ENCODE measurements at regions not wholly inside any gene's neighbourhood (a gene's known extent, or its start where the extent isn't known, plus 50 kb on each side); places are given as distances from the start of the nearest gene placed in this dataset.

DNA sequence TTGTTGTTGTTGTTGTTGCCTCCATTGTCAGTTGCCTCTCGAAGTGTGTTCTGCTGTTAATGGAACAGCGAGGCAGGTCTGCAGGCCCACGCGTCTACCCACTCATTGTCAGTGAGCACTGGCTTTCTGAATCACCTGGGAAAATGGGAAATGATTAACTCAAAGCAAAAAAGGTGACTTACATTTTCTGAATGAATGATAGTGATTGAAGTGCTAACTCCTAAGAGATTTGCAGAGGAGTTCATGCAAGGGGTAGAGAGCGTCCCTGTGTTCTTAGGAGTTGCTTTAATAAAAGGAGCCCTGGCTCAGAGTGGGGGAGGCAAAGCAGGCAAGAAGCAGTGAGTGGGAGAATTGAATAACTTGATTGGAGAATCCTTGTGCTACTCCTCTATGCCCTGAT is 177.6 kb downstream of the CAND1 start:
- TF ChIP-seq EZH2 (IDR thresholded peaks at IDR 0.05; ENCODE audit: borderline replicate concordance, low read depth, low read length, poor library complexity, severe bottlenecking) (no peak), CTCF (conservative IDR thresholded peaks at IDR 0.05; ENCODE audit: low read depth, low read length) (no peak)
- H3K4me1 ChIP-seq (ENCODE audit: insufficient read depth, low read length, poor library complexity, severe bottlenecking) = no peaks in the 10 kb centered on the region
- intact Hi-C loops (cut with micrococcal nuclease; ENCODE audit: unreplicated experiment) = loop anchor here (10.0 kb wide), 1 partner anchor 198 kb away; the partner anchor contains the start of gene DYRK2
- H3K36me3 ChIP-seq (ENCODE audit: insufficient read depth, low read length, poor library complexity, severe bottlenecking) = no peaks in the 10 kb centered on the region
- DNase-seq (ENCODE audit: low spot score) = no peak
- ChIA-PET POLR2A (ENCODE audit: low non-redundant PET) (no interaction called here), CTCF (no interaction called here)
- no peaks in the 10 kb centered on the region for H3K27me3 ChIP-seq (replicated peaks; ENCODE audit: insufficient read depth, low read depth, low read length, poor library complexity)
- no peaks in the 10 kb centered on the region for H3K9me3 ChIP-seq (ENCODE audit: low read depth, low read length, poor library complexity, severe bottlenecking)
- no peak overlapping the region for H3K27ac ChIP-seq (ENCODE audit: low read depth, low read length, poor library complexity, severe bottlenecking)
- no peak overlapping the region for H3K4me3 ChIP-seq (ENCODE audit: low read depth, low read length, poor library complexity, severe bottlenecking)
- no TSS peak for BruUV-seq (replicated peaks)

- no peaks in the 10 kb centered on the region for H3K36me3 ChIP-seq (ENCODE audit: insufficient read depth, low read length, poor library complexity, severe bottlenecking)
- H3K9me3 ChIP-seq (ENCODE audit: low read depth, low read length, poor library complexity, severe bottlenecking) = no peaks in the 10 kb centered on the region
- intact Hi-C loops (cut with micrococcal nuclease; ENCODE audit: unreplicated experiment) = loop anchor here (10.0 kb wide), 1 partner anchor 198 kb away; the partner anchor contains the start of gene DYRK2
- TF ChIP-seq CTCF (conservative IDR thresholded peaks at IDR 0.05; ENCODE audit: low read depth, low read length) (no peak), EZH2 (IDR thresholded peaks at IDR 0.05; ENCODE audit: borderline replicate concordance, low read depth, low read length, poor library complexity, severe bottlenecking) (no peak)
- no TSS peak for BruUV-seq (replicated peaks)
- CTCF ChIA-PET = no interaction called here
- H3K27ac ChIP-seq (ENCODE audit: low read depth, low read length, poor library complexity, severe bottlenecking) = no peak overlapping the region
- POLR2A ChIA-PET (ENCODE audit: low non-redundant PET) = no interaction called here
- no peaks in the 10 kb centered on the region for H3K27me3 ChIP-seq (replicated peaks; ENCODE audit: insufficient read depth, low read depth, low read length, poor library complexity)
- no peak overlapping the region for H3K4me3 ChIP-seq (ENCODE audit: low read depth, low read length, poor library complexity, severe bottlenecking)
- no peak for DNase-seq (ENCODE audit: low spot score)
- H3K4me1 ChIP-seq (ENCODE audit: insufficient read depth, low read length, poor library complexity, severe bottlenecking) = no peaks in the 10 kb centered on the region
These were observed 178.0 kb downstream of the CAND1 start for GRCh38 chr12:67447180-67447579.

GRCh38 chr12:67449591-67450052 is 180.5 kb downstream of the CAND1 start:
- Histone ChIP-seq H3K36me3 (ENCODE audit: insufficient read depth, low read length, poor library complexity, severe bottlenecking) (no peaks in the 10 kb centered on the region), H3K27me3 (replicated peaks; ENCODE audit: insufficient read depth, low read depth, low read length, poor library complexity) (no peaks in the 10 kb centered on the region), H3K27ac (ENCODE audit: low read depth, low read length, poor library complexity, severe bottlenecking) (no peak overlapping the region), H3K4me3 (ENCODE audit: low read depth, low read length, poor library complexity, severe bottlenecking) (no peak overlapping the region), H3K9me3 (ENCODE audit: low read depth, low read length, poor library complexity, severe bottlenecking) (no peaks in the 10 kb centered on the region), H3K4me1 (ENCODE audit: insufficient read depth, low read length, poor library complexity, severe bottlenecking) (no peaks in the 10 kb centered on the region)
- CTCF ChIA-PET = no interaction called here
- TF ChIP-seq CTCF (conservative IDR thresholded peaks at IDR 0.05; ENCODE audit: low read depth, low read length) (no peak), EZH2 (IDR thresholded peaks at IDR 0.05; ENCODE audit: borderline replicate concordance, low read depth, low read length, poor library complexity, severe bottlenecking) (no peak)
- POLR2A ChIA-PET (ENCODE audit: low non-redundant PET) = no interaction called here
- intact Hi-C loops (cut with micrococcal nuclease; ENCODE audit: unreplicated experiment) = loop anchor here (10.0 kb wide), 1 partner anchor 195 kb away; the partner anchor contains the start of gene DYRK2
- DNase-seq (ENCODE audit: low spot score) = no peak
- no TSS peak for BruUV-seq (replicated peaks)

All from A673 (cell line).